Esophagus muscularis mucosa (tissue), 4 donors: ENCODE measurements at regions not wholly inside any gene's neighbourhood (a gene's known extent, or its start where the extent isn't known, plus 50 kb on each side); places are given as distances from the start of the nearest gene placed in this dataset.

ENCODE experiments used
- DNase-seq: peaks from one replicate; pipeline ENCODE4 v3.0.0-alpha.2; 2017; ENCODE audit errors: extremely low spot score
- H3K27ac ChIP-seq, 4 donors: fragments of 200-600 bp; sonication (generic); replicated peaks in 1 of 4; 1 replicate in 3 of 4; 2 replicates in 1 of 4; pipeline ENCODE4 v1.5.1; 2016 to 2019; ENCODE audit warnings: mild to moderate bottlenecking in 1 of 4
- H3K27me3 ChIP-seq, 4 donors: fragments of 200-600 bp; sonication (generic); one replicate each; pipeline versions ENCODE4 v1.5.1 to v1.6.0; 2016 to 2019
- H3K36me3 ChIP-seq, 4 donors: fragments of 200-600 bp; sonication (generic); one replicate each; pipeline ENCODE4 v1.5.1; 2016 to 2019
- H3K4me1 ChIP-seq, 4 donors: fragments of 200-600 bp; sonication (generic); one replicate each; pipeline ENCODE4 v1.5.1; 2016 to 2019
- H3K4me3 ChIP-seq, 4 donors: fragments of 200-600 bp; sonication (generic); 1 replicate in 2 of 4; 2 replicates in 2 of 4; pipeline ENCODE4 v1.5.1; 2016 to 2019; ENCODE audit warnings: mild to moderate bottlenecking in 4 of 4, moderate library complexity in 1 of 4
- H3K9me3 ChIP-seq, 4 donors: fragments of 200-600 bp; sonication (generic); 1 replicate in 3 of 4; 2 replicates in 1 of 4; pipeline ENCODE4 v1.5.1; 2016 to 2019
- EP300 ChIP-seq: sonication (generic); formaldehyde crosslinking; IDR thresholded peaks from one replicate; pipeline ENCODE4 v1.6.1; 2017; ENCODE audit warnings: antibody characterized with exemption
- POLR2A ChIP-seq: fragments of 450-650 bp; IDR thresholded peaks from one replicate; pipeline ENCODE4 v1.6.1; 2017; ENCODE audit warnings: antibody characterized with exemption, moderate library complexity, mild to moderate bottlenecking, low read depth
- POLR2AphosphoS5 ChIP-seq, 2 donors: sonication (generic); formaldehyde crosslinking; IDR thresholded peaks; one replicate each; pipeline ENCODE4 v1.6.1; 2017; ENCODE audit warnings: antibody characterized with exemption in 2 of 2
- WGBS: methylation state at CpG from one replicate; pipeline ENCODE4 v1.1.5; 2018; 5-methylcytosine and 5-hydroxymethylcytosine counted together
- intact Hi-C: fragments of 100-400 bp; cut with DNase I; formaldehyde crosslinking; loops from one replicate; pipeline ENCODE4 v1.15.1; 2023
- TF ChIP-seq, protein P1 (sequence below), 3 experiments: fragments of 200-600 bp in 2 of 3; fragments of 450-650 bp in 1 of 3; sonication (generic) in 2 of 3; IDR thresholded peaks; one replicate each; pipeline ENCODE4 v1.5.1; 2017 to 2019; ENCODE audit warnings: antibody characterized with exemption in 3 of 3, mild to moderate bottlenecking in 2 of 3, moderate library complexity in 1 of 3

DNA sequence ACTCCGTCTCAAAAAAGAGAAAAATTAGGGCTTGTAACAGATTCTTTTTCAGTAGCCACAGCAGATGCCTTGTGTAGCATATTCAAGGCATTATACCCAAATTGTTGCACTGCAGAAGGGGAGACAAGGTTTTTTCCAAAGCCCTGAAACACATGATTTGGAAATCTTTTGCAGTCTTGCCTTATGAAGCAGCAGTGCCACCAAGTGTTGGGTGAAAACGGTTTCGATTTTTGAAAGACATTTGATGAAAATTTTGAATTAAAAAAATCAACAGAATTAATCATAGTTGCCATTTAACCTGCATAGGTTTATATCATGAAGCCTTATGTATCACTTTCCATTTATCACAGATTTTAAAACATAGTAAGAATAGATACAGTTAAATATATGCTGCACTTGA lies 479.5 kb downstream of the TAF11L14 start:
- intact Hi-C loops = no loop called here
- DNase-seq = no peak
- no peaks in the 10 kb centered on the region for H3K9me3 ChIP-seq
- 53% methylated on average over 3 of the region's 3 CpGs for WGBS
- TF ChIP-seq, protein P1, sequence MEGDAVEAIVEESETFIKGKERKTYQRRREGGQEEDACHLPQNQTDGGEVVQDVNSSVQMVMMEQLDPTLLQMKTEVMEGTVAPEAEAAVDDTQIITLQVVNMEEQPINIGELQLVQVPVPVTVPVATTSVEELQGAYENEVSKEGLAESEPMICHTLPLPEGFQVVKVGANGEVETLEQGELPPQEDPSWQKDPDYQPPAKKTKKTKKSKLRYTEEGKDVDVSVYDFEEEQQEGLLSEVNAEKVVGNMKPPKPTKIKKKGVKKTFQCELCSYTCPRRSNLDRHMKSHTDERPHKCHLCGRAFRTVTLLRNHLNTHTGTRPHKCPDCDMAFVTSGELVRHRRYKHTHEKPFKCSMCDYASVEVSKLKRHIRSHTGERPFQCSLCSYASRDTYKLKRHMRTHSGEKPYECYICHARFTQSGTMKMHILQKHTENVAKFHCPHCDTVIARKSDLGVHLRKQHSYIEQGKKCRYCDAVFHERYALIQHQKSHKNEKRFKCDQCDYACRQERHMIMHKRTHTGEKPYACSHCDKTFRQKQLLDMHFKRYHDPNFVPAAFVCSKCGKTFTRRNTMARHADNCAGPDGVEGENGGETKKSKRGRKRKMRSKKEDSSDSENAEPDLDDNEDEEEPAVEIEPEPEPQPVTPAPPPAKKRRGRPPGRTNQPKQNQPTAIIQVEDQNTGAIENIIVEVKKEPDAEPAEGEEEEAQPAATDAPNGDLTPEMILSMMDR (IDR thresholded peaks at IDR 0.05) = no peak
- TF ChIP-seq POLR2A (no peak), POLR2AphosphoS5 (IDR thresholded peaks at IDR 0.05) (no peak), EP300 (no peak)
- H3K4me1 ChIP-seq = no peaks in the 10 kb centered on the region
- no peaks in the 10 kb centered on the region for H3K27me3 ChIP-seq
- no peaks in the 10 kb centered on the region for H3K36me3 ChIP-seq
- no peak overlapping the region for H3K27ac ChIP-seq
- H3K4me3 ChIP-seq = no peak overlapping the region

DNA sequence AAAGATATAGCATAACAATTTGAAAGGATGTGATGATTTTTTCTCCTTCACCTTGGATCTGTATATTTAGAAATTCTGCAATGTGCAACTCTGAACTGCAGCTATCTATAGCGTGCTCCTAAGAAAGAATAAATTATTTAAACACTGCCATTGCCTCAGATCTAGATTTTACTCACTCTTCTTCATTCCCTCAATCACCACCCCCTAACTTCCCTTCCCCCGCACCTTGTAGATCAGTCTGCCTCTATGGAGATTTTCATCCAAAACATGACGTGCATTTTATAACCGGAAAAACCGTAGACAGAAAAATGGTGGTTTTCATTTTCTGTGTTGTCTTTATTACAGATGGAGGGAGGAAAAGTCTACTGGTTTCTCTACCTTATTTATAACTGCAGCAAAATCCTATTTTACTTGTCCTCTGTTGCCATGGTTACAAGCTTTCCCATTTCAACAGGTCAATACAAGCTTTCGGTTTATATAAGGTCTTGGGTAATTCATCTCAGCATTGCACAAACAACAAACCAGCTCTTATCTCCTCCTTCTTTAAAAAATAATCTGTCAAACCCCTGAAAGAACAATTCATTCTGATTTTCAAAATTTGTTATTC lies 480.0 kb downstream of the TAF11L14 start:
- 64% methylated on average over 6 of the region's 6 CpGs for WGBS

DNA sequence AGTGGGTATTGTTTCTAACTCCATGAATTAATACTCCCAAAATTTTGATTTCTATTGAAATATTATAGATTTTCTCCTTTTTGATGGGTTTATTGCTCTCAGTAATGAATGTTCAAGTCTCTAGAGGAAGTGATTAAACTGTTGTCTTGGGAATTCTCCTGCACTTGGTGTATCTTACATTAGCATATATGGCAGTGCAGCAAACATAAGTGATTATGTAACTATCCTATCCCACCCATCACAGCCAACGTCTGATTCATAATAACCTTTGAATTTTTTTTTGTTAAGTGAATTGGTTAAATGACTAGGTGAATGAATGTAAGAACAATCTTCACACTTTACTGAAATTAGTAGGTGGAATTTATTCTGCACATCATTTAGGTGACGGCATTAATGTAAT lies 483.7 kb downstream of the TAF11L14 start:
- no peak overlapping the region for H3K27ac ChIP-seq
- intact Hi-C loops = no loop called here
- H3K9me3 ChIP-seq = no peaks in the 10 kb centered on the region
- H3K4me3 ChIP-seq = no peak overlapping the region
- no peaks in the 10 kb centered on the region for H3K36me3 ChIP-seq
- 74% methylated on average over 2 of the region's 2 CpGs for WGBS
- DNase-seq = no peak
- no peaks in the 10 kb centered on the region for H3K4me1 ChIP-seq
- no peaks in the 10 kb centered on the region for H3K27me3 ChIP-seq
- TF ChIP-seq EP300 = no peak
- TF ChIP-seq, protein P1 (IDR thresholded peaks at IDR 0.05) = no peak
- no peak for TF ChIP-seq POLR2AphosphoS5 (IDR thresholded peaks at IDR 0.05)
- TF ChIP-seq POLR2A = no peak

More for the DNA sequence above, 480.0 kb downstream of the TAF11L14 start:
- Histone ChIP-seq H3K27ac (no peak overlapping the region), H3K4me1 (no peaks in the 10 kb centered on the region), H3K27me3 (no peaks in the 10 kb centered on the region), H3K9me3 (no peaks in the 10 kb centered on the region), H3K4me3 (no peak overlapping the region), H3K36me3 (no peaks in the 10 kb centered on the region)
- TF ChIP-seq, protein P1 (IDR thresholded peaks at IDR 0.05) = no peak
- TF ChIP-seq EP300 = no peak
- TF ChIP-seq POLR2A = no peak
- intact Hi-C loops = no loop called here
- DNase-seq = no peak

DNA sequence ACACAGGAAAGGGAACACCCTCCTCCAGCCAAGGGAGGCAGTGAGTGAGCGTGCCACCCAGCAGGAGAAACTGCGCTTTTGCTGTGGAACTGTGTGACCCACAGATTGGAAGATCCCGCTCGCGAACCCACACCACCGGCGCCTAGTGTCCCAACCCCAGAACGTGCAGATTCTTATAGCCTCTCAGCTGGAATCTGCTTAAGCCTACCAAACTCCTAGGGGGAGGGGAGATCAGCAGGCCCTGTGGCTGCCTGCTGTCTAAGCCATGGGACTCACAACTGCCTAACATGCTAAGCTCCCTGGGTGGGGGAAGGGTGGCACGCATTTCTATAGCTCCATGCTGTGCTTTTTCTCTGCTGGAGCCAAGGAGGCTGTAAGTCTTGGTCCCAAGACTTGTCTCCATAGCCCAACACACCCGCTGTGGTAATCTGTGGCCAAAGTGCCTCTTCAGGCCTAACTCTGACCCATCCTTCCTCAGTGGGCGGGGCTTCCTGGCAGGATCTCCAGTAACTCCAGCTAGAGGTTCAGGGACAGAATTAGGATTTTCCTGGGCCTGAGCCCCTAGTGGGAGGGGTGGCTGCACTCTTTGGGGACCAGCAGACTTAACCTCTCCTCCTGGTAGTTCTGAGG lies 485.0 kb downstream of the TAF11L14 start:
- TF ChIP-seq EP300 = no peak
- TF ChIP-seq POLR2A = no peak
- TF ChIP-seq POLR2AphosphoS5 (IDR thresholded peaks at IDR 0.05) = no peak
- TF ChIP-seq, protein P1 (IDR thresholded peaks at IDR 0.05) = no peak
- intact Hi-C loops = no loop called here
- 88% methylated on average over 9 of the region's 11 CpGs for WGBS

DNA sequence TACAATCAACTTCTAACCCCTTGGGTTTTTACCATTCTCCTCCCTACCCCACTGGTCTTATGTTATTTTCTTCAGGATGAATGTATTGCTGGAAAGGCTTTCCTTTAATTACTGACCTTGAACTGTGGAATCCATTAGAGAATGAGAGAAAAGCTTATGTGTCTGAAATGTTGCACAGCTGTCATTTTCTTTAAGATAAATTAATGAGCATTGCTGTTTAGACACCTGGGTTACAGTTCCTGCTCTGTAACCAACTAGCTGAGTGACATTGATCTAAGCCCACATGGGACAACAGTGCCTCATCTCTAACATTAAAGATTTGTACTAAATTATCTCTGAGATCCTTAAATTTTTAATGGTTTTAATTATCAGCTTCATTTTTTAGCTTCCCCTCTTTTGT lies 507.0 kb downstream of the TAF11L14 start:
- intact Hi-C loops = no loop called here

More for the DNA sequence above, 485.0 kb downstream of the TAF11L14 start:
- Histone ChIP-seq H3K4me3 (no peak overlapping the region), H3K27ac (no peak overlapping the region), H3K9me3 (peaks cover 0 to 4% (median 0%) of the 10 kb centered on the region in 4 donors), H3K36me3 (no peaks in the 10 kb centered on the region), H3K27me3 (no peaks in the 10 kb centered on the region), H3K4me1 (no peaks in the 10 kb centered on the region)
- DNase-seq = no peak

More for the DNA sequence above, 507.0 kb downstream of the TAF11L14 start:
- Histone ChIP-seq H3K27me3 (no peaks in the 10 kb centered on the region), H3K9me3 (no peaks in the 10 kb centered on the region), H3K4me3 (no peak overlapping the region), H3K4me1 (no peaks in the 10 kb centered on the region), H3K36me3 (no peaks in the 10 kb centered on the region), H3K27ac (no peak overlapping the region)
- no peak for DNase-seq
- no peak for TF ChIP-seq EP300
- TF ChIP-seq POLR2A = no peak
- TF ChIP-seq POLR2AphosphoS5 (IDR thresholded peaks at IDR 0.05) = no peak
- TF ChIP-seq, protein P1 (IDR thresholded peaks at IDR 0.05) = no peak
